A549 (cell line): ENCODE measurements at regions not wholly inside any gene's neighbourhood (a gene's known extent, or its start where the extent isn't known, plus 50 kb on each side); places are given as distances from the start of the nearest gene placed in this dataset.

Experiments used
- ATAC-seq, 2 experiments: fragments of 200-7000 bp in 1 of 2; fragments of >200 bp in 1 of 2; cut with Nextera tagmentation in 1 of 2; cut with Tn5 transposase in 1 of 2; 3 replicates each; pipeline versions ENCODE4 v1.8.0 to v1.9.1; 2018 to 2020; ENCODE audit warnings: mild to moderate bottlenecking in 1 of 2, moderate library complexity in 1 of 2
- CTCF ChIA-PET: fragments of 300-600 bp; sonication (Branson Sonifier 250); formaldehyde crosslinking; extraction: SDS; loops from one replicate; lab custom pipeline; 2021; ENCODE audit warnings: antibody characterized with exemption, inconsistent platforms; lab: Yijun Ruan, JAX
- POLR2A ChIA-PET: fragments of 350-600 bp; formaldehyde crosslinking; extraction: SDS; loops from one replicate; lab custom pipeline; 2021; ENCODE audit warnings: antibody characterized with exemption, inconsistent platforms; lab: Yijun Ruan, JAX
- DNase-seq, 2 experiments: peaks; one replicate each; pipeline versions ENCODE4 v3.0.0 to v3.0.0-alpha.2; 2011 to 2016; ENCODE audit warnings: low read depth in 1 of 2, low spot score in 1 of 2
- FAIRE-seq: peaks from 2 replicates; lab custom pipeline; 2011; peaks lifted over from hg19 to GRCh38; lab: Jason Lieb, UNC
- H3K27ac ChIP-seq, 2 experiments: fragments of >200 bp; sonication (Bioruptor Twin); formaldehyde crosslinking; 3 replicates each; pipeline ENCODE4 v1.5.1; 2016 to 2017
- H3K4me1 ChIP-seq: fragments of >200 bp; sonication (Bioruptor Twin); formaldehyde crosslinking; 3 replicates; pipeline ENCODE4 v1.6.1; 2016
- H3K4me2 ChIP-seq: fragments of >200 bp; sonication (Bioruptor Twin); formaldehyde crosslinking; 3 replicates; pipeline ENCODE4 v1.6.1; 2016
- H3K4me3 ChIP-seq: fragments of >200 bp; sonication (Bioruptor Twin); formaldehyde crosslinking; 3 replicates; pipeline ENCODE4 v1.5.1; 2016
- H3K9me3 ChIP-seq: fragments of >200 bp; sonication (Bioruptor Twin); formaldehyde crosslinking; 3 replicates; pipeline ENCODE4 v1.6.1; 2016
- CBX2 ChIP-seq: fragments of 200-600 bp; sonication (generic); IDR thresholded peaks from 2 replicates; pipeline ENCODE4 v1.6.1; 2016; ENCODE audit warnings: low read depth, mild to moderate bottlenecking, borderline replicate concordance
- CEBPB ChIP-seq, 2 experiments: fragments of >200 bp in 1 of 2; sonication (Bioruptor Twin) in 1 of 2; formaldehyde crosslinking in 1 of 2; IDR thresholded peaks; 2 replicates each; pipeline ENCODE4 v1.6.1; 2012 to 2016
- CTCF ChIP-seq: fragments of >200 bp; sonication (Bioruptor Twin); formaldehyde crosslinking; IDR thresholded peaks from 3 replicates; pipeline ENCODE4 v1.5.1; 2016
- E2F6 ChIP-seq: IDR thresholded peaks from 2 replicates; pipeline ENCODE4 v1.6.1; 2012; ENCODE audit warnings: low read depth, borderline replicate concordance
- EHMT2 ChIP-seq: fragments of 200-600 bp; sonication (generic); IDR thresholded peaks from 2 replicates; pipeline ENCODE4 v1.6.1; 2016; ENCODE audit warnings: antibody characterized with exemption, low read depth, mild to moderate bottlenecking, moderate library complexity
- EP300 ChIP-seq, 2 experiments: fragments of >200 bp; sonication (Bioruptor Twin); formaldehyde crosslinking; IDR thresholded peaks; 2 replicates in 1 of 2; 3 replicates in 1 of 2; pipeline ENCODE4 v1.6.1; 2016 to 2017
- FOXS1 ChIP-seq: fragments of 250-450 bp; sonication (Bioruptor Pico); IDR thresholded peaks from 2 replicates; pipeline ENCODE4 v1.5.0; 2020; ENCODE audit warnings: mild to moderate bottlenecking, moderate library complexity
- HOXB5 ChIP-seq: fragments of 250-450 bp; sonication (Bioruptor Pico); IDR thresholded peaks from 2 replicates; pipeline ENCODE4 v1.5.0; 2020; ENCODE audit warnings: mild to moderate bottlenecking, moderate library complexity
- JUNB ChIP-seq: fragments of >200 bp; sonication (Bioruptor Twin); formaldehyde crosslinking; IDR thresholded peaks from 2 replicates; pipeline ENCODE4 v1.6.1; 2016
- KDM5A ChIP-seq: fragments of 200-600 bp; sonication (generic); IDR thresholded peaks from 2 replicates; pipeline ENCODE4 v1.6.1; 2016; ENCODE audit warnings: antibody characterized with exemption, mild to moderate bottlenecking
- MAX ChIP-seq: IDR thresholded peaks from 2 replicates; pipeline ENCODE4 v1.6.1; 2012
- MAZ ChIP-seq: fragments of 150-350 bp; IDR thresholded peaks from 2 replicates; pipeline ENCODE4 v1.6.1; 2014; ENCODE audit warnings: antibody characterized with exemption, low read depth, low read length, borderline replicate concordance
- PBX3 ChIP-seq: IDR thresholded peaks from 2 replicates; pipeline ENCODE4 v1.6.1; 2012
- POLR2A ChIP-seq: IDR thresholded peaks from 2 replicates; pipeline ENCODE4 v1.6.1; 2012; ENCODE audit warnings: mild to moderate bottlenecking, low read length
- RCOR1 ChIP-seq: fragments of 150-350 bp; IDR thresholded peaks from 2 replicates; pipeline ENCODE4 v1.6.1; 2014; ENCODE audit warnings: antibody characterized with exemption, low read length, low read depth
- REST ChIP-seq: fragments of 200-600 bp; sonication (generic); IDR thresholded peaks from 2 replicates; pipeline ENCODE4 v1.6.1; 2016; ENCODE audit warnings: antibody characterized with exemption, mild to moderate bottlenecking, moderate library complexity
- RFX5 ChIP-seq: fragments of 450-650 bp; IDR thresholded peaks from 2 replicates; pipeline ENCODE4 v1.7.1; 2014; ENCODE audit warnings: antibody characterized with exemption, mild to moderate bottlenecking, moderate library complexity
- ZFP36 ChIP-seq: fragments of 450-650 bp; IDR thresholded peaks from 2 replicates; pipeline ENCODE4 v1.6.1; 2014; ENCODE audit warnings: borderline replicate concordance; ENCODE audit not compliant: partially characterized antibody
- WGBS: methylation state at CpG from one replicate; pipeline ENCODE4 v1.1.6; 2017; ENCODE audit errors: missing lambda C conversion rate; 5-methylcytosine and 5-hydroxymethylcytosine counted together

- no peak for ATAC-seq
Measured at GRCh38 chr21:26403321-26403720, 169.8 kb downstream of the CYYR1 start.

More at GRCh38 chr21:26403321-26403720, 169.8 kb downstream of the CYYR1 start:
- Histone ChIP-seq H3K4me1 (peaks cover 13% of the 10 kb centered on the region), H3K4me2 (no peak overlapping the region), H3K27ac (no peak overlapping the region), H3K9me3 (no peaks in the 10 kb centered on the region), H3K4me3 (no peak overlapping the region)
- ChIA-PET POLR2A (no interaction called here), CTCF (interaction anchor here (1.3 kb wide), 1 partner anchor 12 kb away, joined by 3 read pairs; no protein-coding TSS in a partner anchor)
- DNase-seq, result no peak
- WGBS, result 60% methylated on average over 2 of the region's 2 CpGs
- no peak for FAIRE-seq
- TF ChIP-seq CTCF, result no peak
- no peak for TF ChIP-seq KDM5A
- no peak for TF ChIP-seq CBX2
- no peak for TF ChIP-seq PBX3
- no peak for TF ChIP-seq MAX
- TF ChIP-seq HOXB5, result no peak
- TF ChIP-seq JUNB, result no peak
- TF ChIP-seq FOXS1, result no peak
- TF ChIP-seq MAZ, result no peak
- TF ChIP-seq CEBPB (IDR thresholded peaks at IDR 0.05), result no peak
- no peak for TF ChIP-seq E2F6
- no peak for TF ChIP-seq EP300 (IDR thresholded peaks at IDR 0.05)
- no peak for TF ChIP-seq RCOR1
- no peak for TF ChIP-seq ZFP36
- TF ChIP-seq EHMT2, result no peak
- TF ChIP-seq POLR2A, result no peak
- no peak for TF ChIP-seq RFX5
- TF ChIP-seq REST, result no peak
